HEK293 (cell line): ENCODE measurements at regions not wholly inside any gene's neighbourhood (a gene's known extent, or its start where the extent isn't known, plus 50 kb on each side); places are given as distances from the start of the nearest gene placed in this dataset.

Source experiments
- CTCF ChIP-seq: fragments of 450-650 bp; formaldehyde crosslinking; IDR thresholded peaks from 2 replicates; pipeline ENCODE4 v1.5.1; 2016; ENCODE audit warnings: missing biosample characterization, missing genetic modification characterization
- SETDB1 ChIP-seq: IDR thresholded peaks from one replicate; pipeline ENCODE4 v1.6.1; 2017; ENCODE audit warnings: mild to moderate bottlenecking, low read length, moderate library complexity, mixed read lengths; ENCODE audit not compliant: insufficient read length
- ZBTB17 ChIP-seq: fragments of 450-650 bp; formaldehyde crosslinking; IDR thresholded peaks from 2 replicates; pipeline ENCODE4 v1.5.1; 2016; ENCODE audit warnings: missing biosample characterization, missing genetic modification characterization
- ZFP69B ChIP-seq: fragments of 450-650 bp; formaldehyde crosslinking; IDR thresholded peaks from 2 replicates; pipeline ENCODE4 v1.5.1; 2016; ENCODE audit warnings: missing biosample characterization, missing genetic modification characterization
- ZNF121 ChIP-seq: fragments of 450-650 bp; formaldehyde crosslinking; IDR thresholded peaks from 2 replicates; pipeline ENCODE4 v1.5.1; 2016; ENCODE audit warnings: missing biosample characterization, missing genetic modification characterization
- ZNF18 ChIP-seq: fragments of 450-650 bp; formaldehyde crosslinking; IDR thresholded peaks from 2 replicates; pipeline ENCODE4 v1.5.1; 2016; ENCODE audit warnings: missing biosample characterization, missing genetic modification characterization
- ZNF24 ChIP-seq: fragments of 450-650 bp; formaldehyde crosslinking; IDR thresholded peaks from 2 replicates; pipeline ENCODE4 v1.5.1; 2016; ENCODE audit warnings: missing biosample characterization, missing genetic modification characterization
- ZNF362 ChIP-seq: fragments of 450-650 bp; formaldehyde crosslinking; IDR thresholded peaks from 2 replicates; pipeline ENCODE4 v1.5.1; 2016; ENCODE audit warnings: missing biosample characterization, missing genetic modification characterization
- ZNF398 ChIP-seq: fragments of 450-650 bp; formaldehyde crosslinking; IDR thresholded peaks from 2 replicates; pipeline ENCODE4 v1.5.1; 2017; ENCODE audit warnings: missing biosample characterization, missing genetic modification characterization
- ZNF768 ChIP-seq: fragments of 450-650 bp; formaldehyde crosslinking; IDR thresholded peaks from 2 replicates; pipeline ENCODE4 v1.5.1; 2018; ENCODE audit warnings: missing biosample characterization, mild to moderate bottlenecking, missing genetic modification characterization

- TF ChIP-seq CTCF, result no peak
- TF ChIP-seq ZNF121 (tag by site-specific recombination), result no peak
- no peak for TF ChIP-seq ZBTB17 (tag by site-specific recombination)
- no peak for TF ChIP-seq ZNF24
- TF ChIP-seq ZFP69B (tag by site-specific recombination), result no peak
- TF ChIP-seq ZNF768 (tag by site-specific recombination), result no peak
- TF ChIP-seq ZNF362, result no peak
- TF ChIP-seq ZNF398, result no peak
- no peak for TF ChIP-seq ZNF18 (tag by site-specific recombination)
- TF ChIP-seq SETDB1, result no peak
Observed at GRCh38 chr1:81375884-81376548, 424.7 kb upstream of the ADGRL2 start.
